LNCaP clone FGC (cell line): ENCODE measurements at regions not wholly inside any gene's neighbourhood (a gene's known extent, or its start where the extent isn't known, plus 50 kb on each side); places are given as distances from the start of the nearest gene placed in this dataset.
"Not testable (repeated sequence)": the region's sequence is repeated elsewhere in the genome, so short reads cannot be mapped to it uniquely, and the experiment has no call there.

Experiments used
- DNase-seq: peaks from one replicate; pipeline ENCODE4 v3.0.0-alpha.2; 2011; ENCODE audit warnings: low read depth
- H3K4me3 ChIP-seq: 2 replicates; pipeline ENCODE4 v1.5.1; 2011; ENCODE audit warnings: mild to moderate bottlenecking, low read depth, low read length, control low read depth
- TF ChIP-seq, protein P1 (sequence below): IDR thresholded peaks from 2 replicates; pipeline ENCODE4 v1.5.1; 2012; ENCODE audit warnings: mild to moderate bottlenecking; ENCODE audit not compliant: control insufficient read depth, insufficient read depth; ENCODE audit errors: extremely low read depth

DNA sequence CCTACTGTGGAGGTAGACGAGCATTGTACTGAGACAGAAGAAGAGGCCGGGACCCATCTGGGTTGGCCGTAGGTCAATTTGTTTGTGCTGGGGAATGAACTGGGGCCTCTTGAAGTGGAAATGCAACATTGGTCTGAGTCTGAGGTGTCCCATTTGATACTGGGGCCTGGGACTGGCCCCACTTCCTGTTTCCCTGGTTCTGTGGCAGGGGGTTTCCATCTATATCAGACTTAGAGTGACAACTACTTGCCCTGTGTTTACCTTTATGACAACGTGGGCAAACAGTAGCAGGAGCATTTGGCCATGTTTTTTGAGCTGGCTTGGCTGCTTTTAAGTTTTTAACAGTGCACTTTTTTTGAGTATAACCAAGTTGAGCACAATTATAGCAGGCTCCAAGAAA is 146.1 kb upstream of the NLGN4Y start:
- TF ChIP-seq, protein P1, sequence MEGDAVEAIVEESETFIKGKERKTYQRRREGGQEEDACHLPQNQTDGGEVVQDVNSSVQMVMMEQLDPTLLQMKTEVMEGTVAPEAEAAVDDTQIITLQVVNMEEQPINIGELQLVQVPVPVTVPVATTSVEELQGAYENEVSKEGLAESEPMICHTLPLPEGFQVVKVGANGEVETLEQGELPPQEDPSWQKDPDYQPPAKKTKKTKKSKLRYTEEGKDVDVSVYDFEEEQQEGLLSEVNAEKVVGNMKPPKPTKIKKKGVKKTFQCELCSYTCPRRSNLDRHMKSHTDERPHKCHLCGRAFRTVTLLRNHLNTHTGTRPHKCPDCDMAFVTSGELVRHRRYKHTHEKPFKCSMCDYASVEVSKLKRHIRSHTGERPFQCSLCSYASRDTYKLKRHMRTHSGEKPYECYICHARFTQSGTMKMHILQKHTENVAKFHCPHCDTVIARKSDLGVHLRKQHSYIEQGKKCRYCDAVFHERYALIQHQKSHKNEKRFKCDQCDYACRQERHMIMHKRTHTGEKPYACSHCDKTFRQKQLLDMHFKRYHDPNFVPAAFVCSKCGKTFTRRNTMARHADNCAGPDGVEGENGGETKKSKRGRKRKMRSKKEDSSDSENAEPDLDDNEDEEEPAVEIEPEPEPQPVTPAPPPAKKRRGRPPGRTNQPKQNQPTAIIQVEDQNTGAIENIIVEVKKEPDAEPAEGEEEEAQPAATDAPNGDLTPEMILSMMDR: no peak
- DNase-seq: no peak
- no peak overlapping the region for H3K4me3 ChIP-seq

DNA sequence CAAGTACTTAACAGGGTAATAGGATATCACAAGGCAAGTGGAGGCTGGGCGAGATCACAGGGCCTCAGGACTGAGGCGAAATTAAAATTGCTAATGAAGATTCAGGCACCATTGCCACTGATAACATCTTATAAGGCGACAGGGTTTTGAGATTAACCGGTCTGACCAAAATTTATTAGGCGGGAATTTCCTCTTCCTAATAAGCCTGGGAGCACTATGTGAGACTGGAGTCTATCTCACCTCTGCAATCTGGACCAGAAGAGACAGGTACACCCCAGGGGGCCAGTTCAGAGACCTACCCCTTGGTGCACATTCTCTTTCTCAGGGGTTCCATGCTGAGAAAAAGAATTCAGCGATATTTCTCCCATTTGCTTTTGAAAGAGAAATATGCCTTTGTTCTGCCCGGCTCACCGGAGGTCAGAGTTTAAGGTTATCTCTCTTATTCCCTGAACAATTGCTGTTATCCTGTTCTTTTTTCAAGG is 113.7 kb upstream of the NLGN4Y start:
- H3K4me3 ChIP-seq, DNase-seq: not testable (repeated sequence)

DNA sequence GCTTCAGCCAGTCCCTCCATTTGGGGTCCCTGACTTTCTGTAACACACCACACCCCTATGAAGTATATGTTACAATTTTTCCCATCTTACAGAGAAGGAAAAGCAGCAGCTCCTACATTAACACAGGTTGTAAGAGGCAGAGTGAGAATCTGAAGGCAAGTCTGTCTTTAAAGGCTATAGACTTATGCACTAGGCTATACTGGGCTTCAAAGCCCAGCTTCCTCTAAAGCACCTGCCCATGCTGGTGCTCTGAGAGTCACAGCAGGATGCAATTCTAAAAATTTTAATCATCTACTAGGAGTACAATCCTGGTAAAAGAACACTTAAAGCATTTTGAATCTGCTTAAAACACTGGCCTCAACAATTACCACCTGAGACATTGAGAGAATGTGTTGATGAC is 113.0 kb upstream of the NLGN4Y start:
- no peak overlapping the region for H3K4me3 ChIP-seq

DNA sequence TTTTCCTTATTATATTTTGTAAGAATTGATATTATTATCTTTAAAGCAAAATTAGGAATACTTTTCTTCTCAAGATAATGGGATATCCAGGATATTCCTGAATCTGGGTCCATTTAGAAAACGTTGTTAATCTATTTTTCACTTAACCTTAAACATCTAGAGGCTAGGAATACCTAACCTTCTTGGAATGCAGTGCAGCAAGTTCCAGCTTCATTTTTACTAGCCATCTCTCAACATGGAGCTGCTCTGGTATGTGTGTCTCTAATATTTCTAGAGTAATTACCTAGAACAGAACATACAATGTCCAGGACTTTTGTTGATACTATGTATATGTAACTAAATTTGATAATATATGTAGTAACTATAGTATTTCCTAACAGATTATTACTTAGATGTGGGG is 87.8 kb upstream of the NLGN4Y start:
- TF ChIP-seq, protein P1: no peak
- DNase-seq: no peak

More for the DNA sequence above, 113.0 kb upstream of the NLGN4Y start:
- TF ChIP-seq, protein P1: no peak
- no peak for DNase-seq

DNA sequence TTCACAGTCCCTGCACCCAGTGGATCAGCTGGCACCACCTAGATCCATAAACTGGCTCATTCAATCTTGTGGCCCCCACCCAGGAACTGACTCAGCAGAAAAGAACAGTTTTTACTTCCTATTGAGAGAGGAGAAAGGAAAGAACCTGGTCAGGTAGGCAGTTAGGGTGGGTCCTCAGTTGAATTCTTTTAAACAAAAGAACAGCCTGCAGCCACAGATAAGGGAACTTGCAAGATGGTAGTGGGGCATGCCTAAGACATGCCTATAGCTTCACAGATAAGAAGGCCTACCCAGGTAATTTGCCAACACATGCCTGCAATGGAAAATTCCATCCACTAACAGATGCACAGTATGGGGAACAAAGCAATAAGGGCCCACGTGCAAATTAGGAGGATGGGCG is 86.7 kb upstream of the NLGN4Y start:
- no peak overlapping the region for H3K4me3 ChIP-seq
- TF ChIP-seq, protein P1: no peak
- DNase-seq: no peak

More for the DNA sequence above, 87.8 kb upstream of the NLGN4Y start:
- no peak overlapping the region for H3K4me3 ChIP-seq

DNA sequence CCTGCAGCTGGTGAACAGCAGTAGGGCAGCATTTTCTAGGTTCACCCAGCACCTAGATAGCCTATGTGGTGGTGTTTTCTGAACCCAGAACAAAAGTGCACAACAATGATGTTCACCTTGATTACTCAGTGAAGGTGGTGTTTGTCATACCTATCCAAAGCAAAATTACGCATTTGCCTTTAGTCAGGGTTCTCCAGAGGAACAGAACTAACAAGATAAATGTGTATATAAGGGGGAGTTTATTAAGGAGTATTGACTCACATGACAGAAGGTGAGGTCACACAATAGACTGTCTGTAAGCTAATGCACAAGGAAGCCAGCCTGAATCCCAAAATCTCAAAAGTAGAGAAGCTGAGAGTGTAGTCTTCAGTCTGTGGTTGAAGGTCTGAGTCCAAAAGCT is 85.9 kb upstream of the NLGN4Y start:
- no peak for DNase-seq
- no peak overlapping the region for H3K4me3 ChIP-seq
- TF ChIP-seq, protein P1: no peak

DNA sequence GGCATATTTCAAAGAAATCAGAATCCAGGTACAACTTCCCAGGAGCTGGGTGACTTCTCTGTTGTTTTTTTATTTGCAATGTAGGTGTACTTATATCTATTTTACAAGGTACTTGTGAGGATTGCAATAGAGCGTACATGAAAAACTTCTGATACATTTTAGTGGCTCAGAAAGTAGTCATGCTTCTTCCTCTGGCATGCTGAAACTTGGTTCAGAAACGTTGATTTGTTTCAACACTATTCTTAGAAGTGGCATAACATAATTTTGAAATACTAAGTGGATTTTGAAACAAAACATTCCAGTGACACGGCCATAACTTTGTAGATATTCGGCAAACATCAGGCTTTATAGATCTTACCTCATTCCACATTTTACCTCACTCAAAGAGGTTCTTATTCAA is 79.8 kb upstream of the NLGN4Y start:
- TF ChIP-seq, protein P1: no peak
- DNase-seq: no peak
- no peak overlapping the region for H3K4me3 ChIP-seq
